ENCODE measurements at regions not wholly inside any gene's neighbourhood (a gene's known extent, or its start where the extent isn't known, plus 50 kb on each side); places are given as distances from the start of the nearest gene placed in this dataset.
A peak's percentile ranks its signal among the peaks of the same experiment; 100 is the strongest.

GRCh38 chr3:59576606-59577005 lies 526.8 kb upstream of the CFAP20DC start:
- H3K4me3 Mint-ChIP-seq (ENCODE audit: unreplicated experiment): no peak overlapping the region
- H3K9me3 Mint-ChIP-seq (ENCODE audit: unreplicated experiment): no peaks in the 10 kb centered on the region
- no peak for DNase-seq (ENCODE audit: extremely low spot score, unreplicated experiment)
- no peaks in the 10 kb centered on the region for H3K4me1 Mint-ChIP-seq (ENCODE audit: unreplicated experiment)
- H3K27me3 Mint-ChIP-seq (ENCODE audit: unreplicated experiment): peaks cover 4% of the 10 kb centered on the region
- TF ChIP-seq, protein P1, sequence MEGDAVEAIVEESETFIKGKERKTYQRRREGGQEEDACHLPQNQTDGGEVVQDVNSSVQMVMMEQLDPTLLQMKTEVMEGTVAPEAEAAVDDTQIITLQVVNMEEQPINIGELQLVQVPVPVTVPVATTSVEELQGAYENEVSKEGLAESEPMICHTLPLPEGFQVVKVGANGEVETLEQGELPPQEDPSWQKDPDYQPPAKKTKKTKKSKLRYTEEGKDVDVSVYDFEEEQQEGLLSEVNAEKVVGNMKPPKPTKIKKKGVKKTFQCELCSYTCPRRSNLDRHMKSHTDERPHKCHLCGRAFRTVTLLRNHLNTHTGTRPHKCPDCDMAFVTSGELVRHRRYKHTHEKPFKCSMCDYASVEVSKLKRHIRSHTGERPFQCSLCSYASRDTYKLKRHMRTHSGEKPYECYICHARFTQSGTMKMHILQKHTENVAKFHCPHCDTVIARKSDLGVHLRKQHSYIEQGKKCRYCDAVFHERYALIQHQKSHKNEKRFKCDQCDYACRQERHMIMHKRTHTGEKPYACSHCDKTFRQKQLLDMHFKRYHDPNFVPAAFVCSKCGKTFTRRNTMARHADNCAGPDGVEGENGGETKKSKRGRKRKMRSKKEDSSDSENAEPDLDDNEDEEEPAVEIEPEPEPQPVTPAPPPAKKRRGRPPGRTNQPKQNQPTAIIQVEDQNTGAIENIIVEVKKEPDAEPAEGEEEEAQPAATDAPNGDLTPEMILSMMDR (IDR thresholded peaks at IDR 0.05): no peak
- no peaks in the 10 kb centered on the region for H3K36me3 Mint-ChIP-seq (ENCODE audit: unreplicated experiment)
- no peak overlapping the region for H3K27ac Mint-ChIP-seq (ENCODE audit: unreplicated experiment)

DNA sequence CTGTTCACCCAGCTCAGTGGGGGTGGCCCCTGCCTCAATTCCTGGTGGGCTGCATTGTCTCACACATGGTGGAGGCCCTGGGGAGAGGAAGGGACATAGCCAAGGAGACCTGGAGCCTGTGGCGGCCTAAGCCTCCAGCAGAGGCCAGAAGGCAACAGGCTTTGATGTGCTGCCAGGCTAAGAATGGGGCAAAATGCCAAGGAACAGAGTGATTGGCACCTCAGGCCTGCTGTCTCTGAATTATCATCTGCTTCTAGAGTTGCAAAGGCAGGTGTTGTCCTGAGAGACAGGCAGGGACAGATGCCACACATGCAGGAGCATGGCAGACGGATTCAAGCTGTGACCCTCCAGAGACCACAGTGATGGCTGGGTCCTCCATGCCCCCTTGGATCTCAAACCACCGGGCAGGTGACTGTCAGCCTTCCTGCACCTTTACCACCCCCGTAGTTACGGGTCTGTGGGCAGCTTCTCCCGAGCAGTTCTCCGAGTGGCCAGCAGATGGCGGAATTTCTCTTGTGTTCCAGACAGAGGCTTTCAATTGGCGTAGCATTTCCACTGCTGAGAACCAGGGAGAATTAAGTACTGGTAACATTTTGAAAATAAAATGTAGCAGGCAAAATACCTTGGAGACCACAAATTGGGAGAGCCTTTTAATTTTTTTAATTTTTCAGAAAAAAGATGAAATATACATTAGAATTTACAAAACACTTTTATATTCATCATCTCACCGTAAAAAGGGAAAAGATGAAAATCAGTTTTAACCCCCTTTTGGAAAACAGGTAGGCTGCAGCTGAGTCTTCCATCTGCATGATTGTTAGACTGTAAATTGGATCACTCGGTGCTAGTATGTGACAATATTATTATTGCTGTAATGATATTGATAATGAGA lies 525.5 kb upstream of the CFAP20DC start:
- Mint-ChIP-seq H3K4me3 (ENCODE audit: unreplicated experiment) (no peak overlapping the region), H3K36me3 (ENCODE audit: unreplicated experiment) (no peaks in the 10 kb centered on the region)

DNA sequence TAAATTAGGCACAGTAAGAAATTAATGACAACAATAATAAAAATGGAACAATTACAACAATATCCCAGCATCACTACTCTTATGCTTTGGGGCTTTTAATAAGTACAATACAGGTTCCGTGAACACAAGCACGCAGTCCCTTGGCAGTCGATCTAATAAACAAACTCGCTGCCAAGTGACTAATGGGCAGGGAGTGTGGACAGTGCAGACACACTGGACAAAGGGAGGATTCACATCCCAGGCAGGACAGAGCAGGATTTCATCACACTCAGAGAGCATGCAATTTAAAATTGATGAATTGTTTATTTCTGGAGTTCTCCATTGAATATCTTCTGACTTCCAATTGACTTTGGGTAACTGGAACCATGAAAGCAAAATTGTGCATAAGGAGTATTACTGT lies 524.1 kb upstream of the CFAP20DC start:
- Mint-ChIP-seq H3K36me3 (ENCODE audit: unreplicated experiment) (no peaks in the 10 kb centered on the region), H3K27ac (ENCODE audit: unreplicated experiment) (no peak overlapping the region), H3K27me3 (ENCODE audit: unreplicated experiment) (peaks cover 2% of the 10 kb centered on the region), H3K4me1 (ENCODE audit: unreplicated experiment) (no peaks in the 10 kb centered on the region), H3K9me3 (ENCODE audit: unreplicated experiment) (no peaks in the 10 kb centered on the region), H3K4me3 (ENCODE audit: unreplicated experiment) (no peak overlapping the region)
- no peak for DNase-seq (ENCODE audit: extremely low spot score, unreplicated experiment)
- TF ChIP-seq, protein P1 (IDR thresholded peaks at IDR 0.05): no peak

More for the DNA sequence above, 525.5 kb upstream of the CFAP20DC start:
- Mint-ChIP-seq H3K27me3 (ENCODE audit: unreplicated experiment) (peaks cover 2% of the 10 kb centered on the region), H3K4me1 (ENCODE audit: unreplicated experiment) (no peaks in the 10 kb centered on the region), H3K9me3 (ENCODE audit: unreplicated experiment) (no peaks in the 10 kb centered on the region), H3K27ac (ENCODE audit: unreplicated experiment) (no peak overlapping the region)
- TF ChIP-seq, protein P1 (IDR thresholded peaks at IDR 0.05): peak; percentile 97
- DNase-seq (ENCODE audit: extremely low spot score, unreplicated experiment): peak; percentile 92

DNA sequence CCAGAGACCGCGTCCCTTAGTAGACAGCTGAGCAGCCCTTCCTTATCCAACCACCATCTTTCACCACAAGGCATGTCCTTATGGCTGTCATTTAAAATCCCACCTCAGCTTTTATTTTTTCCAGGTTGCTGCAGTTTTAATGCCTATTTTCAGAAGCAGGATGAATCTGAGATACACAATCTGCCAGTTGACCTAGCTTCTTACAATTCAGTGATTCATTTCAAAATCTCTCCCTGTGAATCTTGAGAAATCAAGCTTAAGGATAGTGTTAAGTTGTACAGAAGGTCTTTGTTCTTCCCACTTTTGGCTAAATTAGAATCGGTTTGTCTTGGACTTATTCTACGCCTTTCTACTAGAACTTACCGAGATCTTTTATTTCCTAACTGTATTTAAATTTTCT lies 522.3 kb upstream of the CFAP20DC start:
- Mint-ChIP-seq H3K36me3 (ENCODE audit: unreplicated experiment) (no peaks in the 10 kb centered on the region), H3K27me3 (ENCODE audit: unreplicated experiment) (peaks cover 2% of the 10 kb centered on the region), H3K4me3 (ENCODE audit: unreplicated experiment) (no peak overlapping the region), H3K9me3 (ENCODE audit: unreplicated experiment) (no peaks in the 10 kb centered on the region), H3K4me1 (ENCODE audit: unreplicated experiment) (peaks cover 8% of the 10 kb centered on the region), H3K27ac (ENCODE audit: unreplicated experiment) (no peak overlapping the region)
- DNase-seq (ENCODE audit: extremely low spot score, unreplicated experiment): no peak
- TF ChIP-seq, protein P1 (IDR thresholded peaks at IDR 0.05): no peak

DNA sequence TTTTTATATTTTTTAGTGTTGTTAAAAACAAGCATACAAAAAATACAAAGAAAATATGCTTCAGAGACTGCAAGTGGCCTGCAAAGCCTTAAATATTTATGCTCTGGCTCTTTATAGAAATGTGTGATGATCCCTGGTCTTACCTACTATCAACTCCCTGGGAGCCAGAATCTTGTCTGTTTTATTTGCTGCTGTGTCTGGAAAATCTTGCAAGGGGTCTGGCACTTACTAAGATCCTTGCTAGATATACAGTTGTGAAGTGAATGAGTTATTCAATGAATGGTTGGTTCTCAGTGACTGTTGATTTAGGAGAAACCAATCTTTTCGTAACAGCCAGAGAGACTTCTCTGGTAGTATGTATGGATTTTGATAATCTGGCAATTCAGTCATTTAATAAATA lies 521.0 kb upstream of the CFAP20DC start:
- no peak for DNase-seq (ENCODE audit: extremely low spot score, unreplicated experiment)
- no peaks in the 10 kb centered on the region for H3K9me3 Mint-ChIP-seq (ENCODE audit: unreplicated experiment)
- no peak overlapping the region for H3K27ac Mint-ChIP-seq (ENCODE audit: unreplicated experiment)
- H3K36me3 Mint-ChIP-seq (ENCODE audit: unreplicated experiment): no peaks in the 10 kb centered on the region
- TF ChIP-seq, protein P1 (IDR thresholded peaks at IDR 0.05): no peak
- peaks cover 2% of the 10 kb centered on the region for H3K27me3 Mint-ChIP-seq (ENCODE audit: unreplicated experiment)
- no peak overlapping the region for H3K4me3 Mint-ChIP-seq (ENCODE audit: unreplicated experiment)
- H3K4me1 Mint-ChIP-seq (ENCODE audit: unreplicated experiment): peaks cover 9% of the 10 kb centered on the region

Data from osteocyte (in vitro differentiated cells).